Suppressor macrophage (primary cell): ENCODE measurements at regions not wholly inside any gene's neighbourhood (a gene's known extent, or its start where the extent isn't known, plus 50 kb on each side); places are given as distances from the start of the nearest gene placed in this dataset.
A peak's percentile ranks its signal among the peaks of the same experiment; 100 is the strongest.
"Not testable (repeated sequence)": the region's sequence is repeated elsewhere in the genome, so short reads cannot be mapped to it uniquely, and the experiment has no call there.

Experiments
- DNase-seq, 4 experiments: peaks; one replicate each; pipeline ENCODE4 v3.0.0-alpha.2; 2020 to 2022

- no peak for DNase-seq
These were observed 94.2 kb upstream of the COL5A1 start for GRCh38 chr9:134547161-134548100.

GRCh38 chr9:134548185-134548584, 93.4 kb upstream of the COL5A1 start:
- DNase-seq = no peak

- no peak for DNase-seq
These were observed 93.0 kb upstream of the COL5A1 start for GRCh38 chr9:134548618-134549017.

DNA sequence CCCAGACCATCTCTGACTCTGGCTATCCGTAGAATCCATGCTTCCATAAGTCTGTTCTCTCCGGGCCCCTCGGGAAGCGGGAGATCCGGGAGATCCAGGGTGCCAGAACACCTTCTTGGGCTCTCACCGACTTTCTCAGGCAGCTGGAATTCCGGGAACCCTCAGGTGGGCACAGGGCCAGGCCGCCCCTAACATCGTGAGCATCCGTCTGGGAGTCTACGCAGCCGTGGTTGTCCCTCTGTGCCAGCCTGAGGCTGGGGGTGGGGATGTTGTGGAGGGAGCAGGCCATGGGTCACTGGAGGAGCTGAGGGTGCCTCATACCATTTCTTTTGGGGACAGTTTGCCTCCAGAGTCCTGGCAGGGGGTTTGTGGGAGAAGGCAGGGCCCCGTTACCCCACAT, 92.3 kb upstream of the COL5A1 start:
- no peak for DNase-seq

DNA sequence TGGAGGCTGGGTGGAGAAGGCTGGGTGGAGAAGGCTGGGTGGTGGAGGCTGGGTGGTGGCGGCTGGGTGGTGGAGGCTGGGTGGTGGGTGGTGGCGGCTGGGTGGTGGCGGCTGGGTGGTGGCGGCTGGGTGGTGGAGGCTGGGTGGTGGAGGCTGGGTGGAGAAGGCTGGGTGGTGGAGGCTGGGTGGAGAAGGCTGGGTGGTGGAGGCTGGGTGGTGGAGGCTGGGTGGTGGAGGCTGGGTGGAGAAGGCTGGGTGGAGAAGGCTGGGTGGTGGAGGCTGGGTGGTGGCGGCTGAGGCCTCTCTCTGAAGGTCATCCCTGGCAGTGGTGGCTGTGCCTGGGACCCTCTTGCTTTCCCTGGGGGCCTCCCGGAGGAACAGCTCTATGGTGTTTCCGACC, 91.5 kb upstream of the COL5A1 start:
- DNase-seq = not testable (repeated sequence)

- no peak for DNase-seq
These were observed 91.0 kb upstream of the COL5A1 start for GRCh38 chr9:134550584-134550983.

- no peak for DNase-seq
These were observed 90.4 kb upstream of the COL5A1 start for GRCh38 chr9:134551176-134551575.

- peak; percentile 80 to 90 (median 85) for DNase-seq
These were observed 89.8 kb upstream of the COL5A1 start for GRCh38 chr9:134551644-134552348.

DNA sequence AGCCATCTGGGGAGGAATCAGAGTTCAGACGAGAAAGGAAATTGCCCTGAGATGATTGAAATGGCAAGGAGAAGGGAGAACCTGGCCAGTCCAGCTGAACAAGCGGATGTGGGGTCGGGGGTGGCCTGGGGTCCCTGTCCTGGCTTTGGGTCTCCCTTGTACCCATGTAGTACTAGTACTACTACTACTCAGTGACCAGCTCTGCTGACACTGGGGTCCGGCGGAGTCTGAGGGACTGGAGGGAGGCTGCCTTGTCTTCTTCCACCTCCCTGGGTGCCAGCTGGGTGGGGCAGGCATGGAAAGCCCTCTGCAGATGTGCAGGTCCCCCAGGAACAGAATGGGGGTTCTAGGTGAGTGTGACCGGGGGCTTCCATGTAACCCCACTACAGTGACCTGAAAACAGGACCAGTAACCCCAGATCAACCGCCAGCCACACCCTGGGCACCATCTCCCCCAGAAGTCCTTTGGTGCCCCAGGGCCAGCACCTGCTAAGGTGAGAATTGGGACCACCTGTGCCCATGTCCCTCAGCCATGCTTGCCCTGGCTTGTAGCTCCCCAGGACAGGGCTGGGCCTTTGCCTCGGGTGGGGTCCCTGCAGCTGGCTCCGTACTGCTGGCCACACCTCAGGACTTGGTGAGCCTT, 89.1 kb upstream of the COL5A1 start:
- no peak for DNase-seq

GRCh38 chr9:134553061-134553891, 88.3 kb upstream of the COL5A1 start:
- no peak for DNase-seq

DNA sequence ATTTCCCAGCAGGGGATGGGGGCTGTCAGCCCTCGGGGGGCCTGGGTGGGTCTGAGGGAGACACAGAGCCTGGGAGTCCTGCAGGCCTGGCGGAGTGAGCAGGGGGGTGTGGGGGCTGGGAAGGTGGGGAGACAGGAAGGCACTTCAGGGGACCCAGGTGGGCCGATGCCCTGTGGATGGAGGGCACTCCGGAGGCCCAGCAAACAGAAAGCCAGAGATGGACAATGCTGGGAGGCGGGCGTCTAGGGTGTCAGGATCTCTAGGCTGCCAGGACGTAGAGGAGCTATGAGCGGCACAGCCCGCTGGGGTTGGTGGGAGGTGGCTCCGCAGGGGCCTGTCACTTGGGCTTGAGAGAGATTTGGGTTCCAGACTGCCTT, 87.6 kb upstream of the COL5A1 start:
- DNase-seq = no peak

DNA sequence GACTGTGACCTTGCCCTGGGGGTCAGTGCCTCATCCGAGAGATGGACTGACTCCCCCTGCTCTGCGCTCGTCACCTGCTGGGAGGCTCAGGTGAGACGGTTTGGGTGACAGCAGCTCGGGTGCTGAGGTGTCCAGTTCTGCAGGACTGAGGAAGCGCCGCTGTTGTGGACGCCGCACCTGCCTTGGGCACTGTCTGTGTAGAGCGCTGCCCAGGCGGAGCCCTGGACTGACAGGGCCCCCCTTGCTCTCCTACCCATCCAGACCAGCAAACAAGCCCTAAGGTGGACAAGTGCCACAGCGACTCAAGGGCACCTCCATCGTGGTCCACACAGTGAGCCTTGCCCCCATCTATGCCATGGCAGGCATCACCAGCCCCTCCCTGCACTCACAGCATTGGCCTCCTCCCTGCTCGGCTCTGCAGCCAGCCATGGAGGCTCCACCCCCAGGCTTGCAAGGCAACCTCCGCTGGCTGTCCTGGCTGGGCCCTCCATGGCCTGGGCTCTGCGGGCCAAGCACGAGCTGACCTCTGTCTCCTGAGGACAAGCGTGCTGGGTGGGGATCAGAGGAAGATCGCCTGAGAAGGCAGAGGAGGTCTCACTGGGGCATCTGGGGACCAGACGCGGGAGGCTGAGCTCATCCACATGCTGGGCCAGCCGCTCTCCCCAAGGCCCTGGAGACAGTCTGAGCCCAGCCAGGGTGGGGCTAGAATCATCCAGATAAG, 87.1 kb upstream of the COL5A1 start:
- no peak for DNase-seq

GRCh38 chr9:134555094-134555650, 86.4 kb upstream of the COL5A1 start:
- DNase-seq = no peak

- DNase-seq = no peak
These were observed 85.0 kb upstream of the COL5A1 start for GRCh38 chr9:134556531-134557068.

DNA sequence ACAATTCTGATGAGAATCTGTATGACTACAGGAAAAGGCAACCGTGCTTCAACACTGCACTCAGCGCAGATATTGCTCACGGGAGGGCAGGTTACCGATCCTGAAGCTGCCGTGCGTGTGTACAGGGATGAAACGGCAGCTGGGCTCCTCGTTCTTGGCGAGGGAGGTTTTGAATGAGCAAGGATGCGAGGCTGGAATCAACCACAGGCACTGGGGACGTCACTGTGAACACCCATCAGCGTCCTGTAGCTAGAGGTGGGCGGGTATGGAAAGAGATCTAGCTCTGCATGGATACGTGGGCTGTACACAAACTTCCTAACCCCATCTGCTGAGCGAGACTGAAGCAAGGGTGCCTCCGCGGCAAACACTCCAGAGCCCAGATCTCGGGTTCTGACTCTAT, 84.3 kb upstream of the COL5A1 start:
- no peak for DNase-seq

DNA sequence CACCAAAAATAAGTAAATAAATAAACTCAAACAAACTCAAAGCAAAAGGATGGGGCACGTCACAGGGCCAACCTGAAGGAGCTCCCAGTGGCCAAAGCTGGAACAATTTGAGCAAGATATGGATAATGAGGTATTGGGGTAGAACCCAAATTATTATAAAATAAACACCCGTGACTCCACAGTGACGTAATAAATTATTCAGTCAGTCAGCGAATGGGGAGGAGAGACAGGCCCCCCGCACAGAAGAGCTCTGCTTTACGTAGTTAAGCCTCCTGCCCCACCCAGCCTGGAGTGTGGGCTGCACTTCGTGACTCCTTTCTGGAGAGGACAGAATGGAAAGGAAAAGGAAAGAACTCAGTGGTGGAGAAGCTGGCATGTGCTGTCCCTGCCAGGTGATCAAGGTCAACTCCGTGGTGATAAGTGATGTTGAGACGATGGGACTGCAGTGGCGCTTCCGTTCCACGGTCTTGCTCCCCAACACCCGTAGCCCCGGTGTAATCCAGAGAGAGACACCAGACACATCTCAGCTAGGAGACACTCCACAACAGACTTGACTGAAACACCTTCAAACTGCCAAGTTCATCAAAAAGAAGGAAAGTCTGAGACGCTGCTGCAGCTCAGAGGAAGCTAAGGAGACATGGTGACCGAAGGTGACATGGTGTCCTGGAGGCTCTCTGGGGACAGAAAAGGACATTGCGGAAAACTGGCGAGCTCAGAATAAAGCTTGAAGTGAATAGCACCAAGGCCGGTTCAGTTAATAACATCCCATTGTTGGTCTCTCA, 83.3 kb upstream of the COL5A1 start:
- no peak for DNase-seq

GRCh38 chr9:134559013-134559412, 82.6 kb upstream of the COL5A1 start:
- DNase-seq = no peak

DNA sequence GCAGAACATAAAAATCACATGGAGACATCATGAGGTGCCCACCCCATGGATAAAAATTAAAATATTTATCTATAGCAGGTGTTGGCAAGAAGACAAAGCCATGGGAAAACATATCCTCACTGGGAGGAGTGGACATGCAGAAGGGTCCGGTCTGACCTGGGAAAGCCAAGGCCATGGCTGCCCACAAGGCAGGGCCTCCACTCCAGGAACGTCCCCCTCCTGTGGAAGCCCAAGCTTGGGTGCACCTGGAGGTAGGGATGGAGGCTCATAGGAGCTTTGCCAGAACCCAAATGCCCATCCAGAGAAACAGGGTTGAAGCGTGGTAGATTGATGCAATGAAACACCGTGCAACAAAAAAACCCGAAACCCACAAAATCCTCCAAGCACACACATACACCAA, 81.4 kb upstream of the COL5A1 start:
- DNase-seq = no peak

DNA sequence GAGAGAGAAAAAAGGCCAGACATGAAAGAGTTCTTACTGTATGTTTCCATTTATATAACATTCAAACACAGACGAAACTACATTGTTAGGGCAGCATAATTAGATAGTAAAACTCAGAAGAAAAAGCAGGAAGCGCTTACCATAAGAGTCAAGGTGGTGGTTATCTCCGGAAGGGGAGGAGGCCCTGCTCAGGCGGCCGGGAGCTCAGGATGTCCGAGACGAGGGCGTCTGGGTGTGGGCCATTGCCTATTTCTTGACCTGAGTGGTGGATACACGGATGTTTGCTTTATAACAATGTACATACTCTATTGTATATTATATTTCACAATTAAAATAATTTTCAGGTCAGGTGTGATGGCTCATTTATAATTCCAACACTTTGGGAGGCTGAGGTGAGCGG, 80.9 kb upstream of the COL5A1 start:
- DNase-seq = no peak

GRCh38 chr9:134561427-134562145, 80.0 kb upstream of the COL5A1 start:
- no peak for DNase-seq
